ENCODE measurements at regions not wholly inside any gene's neighbourhood (a gene's known extent, or its start where the extent isn't known, plus 50 kb on each side); places are given as distances from the start of the nearest gene placed in this dataset.

- Histone ChIP-seq H3K9ac (ENCODE audit: low read length) (no peak overlapping the region), H3K9me3 (ENCODE audit: control insufficient read depth, low read length) (no peaks in the 10 kb centered on the region), H3K4me3 (ENCODE audit: low read length) (no peak overlapping the region), H3K27me3 (ENCODE audit: control insufficient read depth, insufficient read depth, low read length) (no peaks in the 10 kb centered on the region), H3K36me3 (ENCODE audit: control insufficient read depth, insufficient read depth, low read length) (no peaks in the 10 kb centered on the region), H3K4me1 (ENCODE audit: control insufficient read depth, insufficient read depth, low read length) (peaks cover 6% of the 10 kb centered on the region)
Observed at GRCh38 chr3:187944390-187945179, 199.3 kb upstream of the BCL6 start.

GRCh38 chr3:187945374-187945773 is 200.1 kb upstream of the BCL6 start:
- Histone ChIP-seq H3K9me3 (ENCODE audit: control insufficient read depth, low read length) (no peaks in the 10 kb centered on the region), H3K9ac (ENCODE audit: low read length) (no peak overlapping the region), H3K4me3 (ENCODE audit: low read length) (no peak overlapping the region), H3K27me3 (ENCODE audit: control insufficient read depth, insufficient read depth, low read length) (no peaks in the 10 kb centered on the region), H3K4me1 (ENCODE audit: control insufficient read depth, insufficient read depth, low read length) (peaks cover 6% of the 10 kb centered on the region), H3K36me3 (ENCODE audit: control insufficient read depth, insufficient read depth, low read length) (no peaks in the 10 kb centered on the region)

- Histone ChIP-seq H3K9ac (ENCODE audit: low read length) (no peak overlapping the region), H3K9me3 (ENCODE audit: control insufficient read depth, low read length) (no peaks in the 10 kb centered on the region), H3K36me3 (ENCODE audit: control insufficient read depth, insufficient read depth, low read length) (no peaks in the 10 kb centered on the region), H3K4me3 (ENCODE audit: low read length) (no peak overlapping the region), H3K27me3 (ENCODE audit: control insufficient read depth, insufficient read depth, low read length) (no peaks in the 10 kb centered on the region), H3K4me1 (ENCODE audit: control insufficient read depth, insufficient read depth, low read length) (peaks cover 6% of the 10 kb centered on the region)
Observed at GRCh38 chr3:187946163-187946691, 201.0 kb upstream of the BCL6 start.

GRCh38 chr3:187946981-187947380 is 201.7 kb upstream of the BCL6 start:
- H3K9me3 ChIP-seq (ENCODE audit: control insufficient read depth, low read length): no peaks in the 10 kb centered on the region
- no peaks in the 10 kb centered on the region for H3K27me3 ChIP-seq (ENCODE audit: control insufficient read depth, insufficient read depth, low read length)
- no peaks in the 10 kb centered on the region for H3K36me3 ChIP-seq (ENCODE audit: control insufficient read depth, insufficient read depth, low read length)
- H3K4me3 ChIP-seq (ENCODE audit: low read length): no peak overlapping the region
- H3K9ac ChIP-seq (ENCODE audit: low read length): no peak overlapping the region
- H3K4me1 ChIP-seq (ENCODE audit: control insufficient read depth, insufficient read depth, low read length): peaks cover 6% of the 10 kb centered on the region

GRCh38 chr3:187947927-187948682 is 202.8 kb upstream of the BCL6 start:
- Histone ChIP-seq H3K36me3 (ENCODE audit: control insufficient read depth, insufficient read depth, low read length) (no peaks in the 10 kb centered on the region), H3K27me3 (ENCODE audit: control insufficient read depth, insufficient read depth, low read length) (no peaks in the 10 kb centered on the region), H3K9me3 (ENCODE audit: control insufficient read depth, low read length) (no peaks in the 10 kb centered on the region), H3K4me1 (ENCODE audit: control insufficient read depth, insufficient read depth, low read length) (peaks cover 6% of the 10 kb centered on the region), H3K4me3 (ENCODE audit: low read length) (no peak overlapping the region), H3K9ac (ENCODE audit: low read length) (no peak overlapping the region)

- H3K36me3 ChIP-seq (ENCODE audit: control insufficient read depth, insufficient read depth, low read length): no peaks in the 10 kb centered on the region
- no peaks in the 10 kb centered on the region for H3K27me3 ChIP-seq (ENCODE audit: control insufficient read depth, insufficient read depth, low read length)
- H3K9me3 ChIP-seq (ENCODE audit: control insufficient read depth, low read length): no peaks in the 10 kb centered on the region
- no peak overlapping the region for H3K4me3 ChIP-seq (ENCODE audit: low read length)
- H3K4me1 ChIP-seq (ENCODE audit: control insufficient read depth, insufficient read depth, low read length): no peaks in the 10 kb centered on the region
- no peak overlapping the region for H3K9ac ChIP-seq (ENCODE audit: low read length)
Observed at GRCh38 chr3:187949093-187949820, 204.0 kb upstream of the BCL6 start.

- H3K4me1 ChIP-seq (ENCODE audit: control insufficient read depth, insufficient read depth, low read length): no peaks in the 10 kb centered on the region
- H3K4me3 ChIP-seq (ENCODE audit: low read length): no peak overlapping the region
- H3K9me3 ChIP-seq (ENCODE audit: control insufficient read depth, low read length): no peaks in the 10 kb centered on the region
- no peaks in the 10 kb centered on the region for H3K36me3 ChIP-seq (ENCODE audit: control insufficient read depth, insufficient read depth, low read length)
- no peaks in the 10 kb centered on the region for H3K27me3 ChIP-seq (ENCODE audit: control insufficient read depth, insufficient read depth, low read length)
- no peak overlapping the region for H3K9ac ChIP-seq (ENCODE audit: low read length)
Observed at GRCh38 chr3:187950671-187951070, 203.3 kb upstream of the LPP start.

GRCh38 chr3:187951452-187952190 is 202.3 kb upstream of the LPP start:
- H3K9ac ChIP-seq (ENCODE audit: low read length): no peak overlapping the region
- no peaks in the 10 kb centered on the region for H3K4me1 ChIP-seq (ENCODE audit: control insufficient read depth, insufficient read depth, low read length)
- no peaks in the 10 kb centered on the region for H3K36me3 ChIP-seq (ENCODE audit: control insufficient read depth, insufficient read depth, low read length)
- no peaks in the 10 kb centered on the region for H3K9me3 ChIP-seq (ENCODE audit: control insufficient read depth, low read length)
- H3K27me3 ChIP-seq (ENCODE audit: control insufficient read depth, insufficient read depth, low read length): no peaks in the 10 kb centered on the region
- no peak overlapping the region for H3K4me3 ChIP-seq (ENCODE audit: low read length)

- Histone ChIP-seq H3K9me3 (ENCODE audit: control insufficient read depth, low read length) (no peaks in the 10 kb centered on the region), H3K4me3 (ENCODE audit: low read length) (no peak overlapping the region), H3K27me3 (ENCODE audit: control insufficient read depth, insufficient read depth, low read length) (no peaks in the 10 kb centered on the region), H3K4me1 (ENCODE audit: control insufficient read depth, insufficient read depth, low read length) (no peaks in the 10 kb centered on the region), H3K36me3 (ENCODE audit: control insufficient read depth, insufficient read depth, low read length) (no peaks in the 10 kb centered on the region), H3K9ac (ENCODE audit: low read length) (no peak overlapping the region)
Observed at GRCh38 chr3:187952849-187953248, 201.1 kb upstream of the LPP start.

GRCh38 chr3:187954516-187954872 is 199.5 kb upstream of the LPP start:
- H3K27me3 ChIP-seq (ENCODE audit: control insufficient read depth, insufficient read depth, low read length): no peaks in the 10 kb centered on the region
- H3K4me3 ChIP-seq (ENCODE audit: low read length): no peak overlapping the region
- no peaks in the 10 kb centered on the region for H3K4me1 ChIP-seq (ENCODE audit: control insufficient read depth, insufficient read depth, low read length)
- H3K36me3 ChIP-seq (ENCODE audit: control insufficient read depth, insufficient read depth, low read length): no peaks in the 10 kb centered on the region
- H3K9me3 ChIP-seq (ENCODE audit: control insufficient read depth, low read length): no peaks in the 10 kb centered on the region
- no peak overlapping the region for H3K9ac ChIP-seq (ENCODE audit: low read length)

GRCh38 chr3:187954873-187955586 is 198.9 kb upstream of the LPP start:
- no peaks in the 10 kb centered on the region for H3K9me3 ChIP-seq (ENCODE audit: control insufficient read depth, low read length)
- no peaks in the 10 kb centered on the region for H3K36me3 ChIP-seq (ENCODE audit: control insufficient read depth, insufficient read depth, low read length)
- H3K9ac ChIP-seq (ENCODE audit: low read length): no peak overlapping the region
- H3K4me1 ChIP-seq (ENCODE audit: control insufficient read depth, insufficient read depth, low read length): no peaks in the 10 kb centered on the region
- H3K27me3 ChIP-seq (ENCODE audit: control insufficient read depth, insufficient read depth, low read length): no peaks in the 10 kb centered on the region
- no peak overlapping the region for H3K4me3 ChIP-seq (ENCODE audit: low read length)

Measured in mucosa of stomach (tissue), 1 donor.